H9 (cell line): ENCODE measurements at regions not wholly inside any gene's neighbourhood (a gene's known extent, or its start where the extent isn't known, plus 50 kb on each side); places are given as distances from the start of the nearest gene placed in this dataset.

Source experiments
- DNase-seq: peaks from one replicate; pipeline ENCODE4 v3.0.0-alpha.2; 2017
- H2AFZ ChIP-seq: one replicate; pipeline ENCODE4 v1.6.1; 2013; ENCODE audit warnings: mild to moderate bottlenecking, low read length, control low read depth, moderate library complexity
- H2AK5ac ChIP-seq: 2 replicates; pipeline ENCODE4 v1.6.1; 2013; ENCODE audit warnings: low read length, control low read depth, mixed read lengths; ENCODE audit not compliant: insufficient read length
- H2BK120ac ChIP-seq: one replicate; pipeline ENCODE4 v1.6.1; 2013; ENCODE audit warnings: low read depth, mild to moderate bottlenecking, low read length, control low read depth, inconsistent platforms; ENCODE audit not compliant: poor library complexity, severe bottlenecking
- H2BK12ac ChIP-seq: 2 replicates; pipeline ENCODE4 v1.6.1; 2013; ENCODE audit warnings: low read length, control low read depth, mixed read lengths, low read depth; ENCODE audit not compliant: insufficient read length
- H2BK15ac ChIP-seq: 2 replicates; pipeline ENCODE4 v1.6.1; 2013; ENCODE audit warnings: low read depth, low read length, control low read depth
- H2BK20ac ChIP-seq: one replicate; pipeline ENCODE4 v1.6.1; 2013; ENCODE audit warnings: low read depth, mild to moderate bottlenecking, low read length, control low read depth, inconsistent platforms; ENCODE audit not compliant: poor library complexity, severe bottlenecking
- H2BK5ac ChIP-seq: 2 replicates; pipeline ENCODE4 v1.6.1; 2013; ENCODE audit warnings: low read length, control low read depth, mixed read lengths; ENCODE audit not compliant: insufficient read length
- H3K14ac ChIP-seq: 2 replicates; pipeline ENCODE4 v1.6.1; 2013; ENCODE audit warnings: low read length, control low read depth; ENCODE audit not compliant: insufficient read depth
- H3K18ac ChIP-seq: 2 replicates; pipeline ENCODE4 v1.6.1; 2013; ENCODE audit warnings: low read depth, mild to moderate bottlenecking, mixed read lengths, low read length, control low read depth; ENCODE audit not compliant: insufficient read length
- H3K23ac ChIP-seq: 2 replicates; pipeline ENCODE4 v1.6.1; 2013; ENCODE audit warnings: low read length, control low read depth, mixed read lengths, low read depth; ENCODE audit not compliant: insufficient read length
- H3K23me2 ChIP-seq: 2 replicates; pipeline ENCODE4 v1.6.1; 2013; ENCODE audit warnings: low read depth, mild to moderate bottlenecking, mixed read lengths, low read length, control low read depth; ENCODE audit not compliant: insufficient read length, poor library complexity, severe bottlenecking
- H3K27ac ChIP-seq: 2 replicates; pipeline ENCODE4 v1.5.1; 2013; ENCODE audit warnings: low read length, control low read depth, mixed read lengths, low read depth; ENCODE audit not compliant: insufficient read length
- H3K27me3 ChIP-seq: 2 replicates; pipeline ENCODE4 v1.6.1; 2013; ENCODE audit warnings: low read length, control low read depth, inconsistent platforms; ENCODE audit not compliant: insufficient read depth
- H3K4ac ChIP-seq: 2 replicates; pipeline ENCODE4 v1.6.1; 2013; ENCODE audit warnings: low read depth, mild to moderate bottlenecking, control low read depth, inconsistent platforms, low read length, moderate library complexity
- H3K4me1 ChIP-seq: 2 replicates; pipeline ENCODE4 v1.6.1; 2013; ENCODE audit warnings: low read length, control low read depth, inconsistent platforms; ENCODE audit not compliant: insufficient read depth
- H3K4me2 ChIP-seq: 2 replicates; pipeline ENCODE4 v1.6.1; 2013; ENCODE audit warnings: low read length, control low read depth, mixed read lengths; ENCODE audit not compliant: insufficient read length, insufficient read depth
- H3K56ac ChIP-seq: 2 replicates; pipeline ENCODE4 v1.6.1; 2013; ENCODE audit warnings: low read depth, mild to moderate bottlenecking, mixed read lengths, low read length, control low read depth; ENCODE audit not compliant: insufficient read length
- H3K79me1 ChIP-seq: 2 replicates; pipeline ENCODE4 v1.6.1; 2013; ENCODE audit warnings: low read depth, mild to moderate bottlenecking, moderate library complexity, low read length, control low read depth, inconsistent platforms; ENCODE audit not compliant: insufficient read depth, poor library complexity, severe bottlenecking
- H3K79me2 ChIP-seq: 2 replicates; pipeline ENCODE4 v1.6.1; 2013; ENCODE audit warnings: low read length, control low read depth, inconsistent platforms; ENCODE audit not compliant: insufficient read depth
- H3K9ac ChIP-seq: 2 replicates; pipeline ENCODE4 v1.6.1; 2013; ENCODE audit warnings: low read length, control low read depth, mixed read lengths; ENCODE audit not compliant: insufficient read length; ENCODE audit errors: extremely low read depth
- H3K9me3 ChIP-seq: one replicate; pipeline ENCODE4 v1.6.1; 2013; ENCODE audit warnings: low read depth, low read length, inconsistent platforms; ENCODE audit not compliant: control insufficient read depth
- H3T11ph ChIP-seq: one replicate; pipeline ENCODE4 v1.6.1; 2013; ENCODE audit warnings: mild to moderate bottlenecking, low read length, control low read depth, inconsistent platforms
- H4K20me1 ChIP-seq: one replicate; pipeline ENCODE4 v1.6.1; 2013; ENCODE audit not compliant: control insufficient read depth, insufficient read length, insufficient read depth
- H4K5ac ChIP-seq: 2 replicates; pipeline ENCODE4 v1.6.1; 2013; ENCODE audit warnings: low read depth, mild to moderate bottlenecking, mixed read lengths, low read length, control low read depth; ENCODE audit not compliant: insufficient read length
- H4K8ac ChIP-seq: replicated peaks from 2 replicates; pipeline ENCODE4 v1.6.1; 2013; ENCODE audit warnings: low read length, control low read depth, mixed read lengths, low read depth; ENCODE audit not compliant: insufficient read length
- H4K91ac ChIP-seq: 2 replicates; pipeline ENCODE4 v1.6.1; 2013; ENCODE audit warnings: low read depth, mild to moderate bottlenecking, moderate library complexity, mixed read lengths, low read length, control low read depth; ENCODE audit not compliant: insufficient read length
- H3K27ac Mint-ChIP-seq, 3 experiments: 2 replicates in 2 of 3; 3 replicates in 1 of 3; pipeline ENCODE4 v1.8.0; 2020 to 2021; ENCODE audit warnings: mixed read lengths in 3 of 3, mild to moderate bottlenecking in 1 of 3, moderate library complexity in 1 of 3
- H3K27me3 Mint-ChIP-seq: 2 replicates; pipeline ENCODE4 v1.8.0; 2021; ENCODE audit warnings: low read depth, mild to moderate bottlenecking, moderate library complexity, mixed read lengths
- H3K36me3 Mint-ChIP-seq, 3 experiments: 2 replicates in 2 of 3; 3 replicates in 1 of 3; pipeline ENCODE4 v1.8.0; 2020 to 2021; ENCODE audit warnings: low read depth in 3 of 3, mixed read lengths in 3 of 3; ENCODE audit not compliant: insufficient read depth in 1 of 3
- H3K4me1 Mint-ChIP-seq, 2 experiments: 2 replicates each; pipeline ENCODE4 v1.8.0; 2020; ENCODE audit warnings: mixed read lengths in 2 of 2
- H3K4me3 Mint-ChIP-seq, 2 experiments: 2 replicates in 1 of 2; 3 replicates in 1 of 2; pipeline ENCODE4 v1.8.0; 2020 to 2021; ENCODE audit warnings: mild to moderate bottlenecking in 2 of 2, mixed read lengths in 2 of 2, moderate library complexity in 1 of 2
- H3K9me3 Mint-ChIP-seq, 2 experiments: 2 replicates in 1 of 2; 3 replicates in 1 of 2; pipeline ENCODE4 v1.8.0; 2020; ENCODE audit warnings: mild to moderate bottlenecking in 2 of 2, mixed read lengths in 2 of 2, moderate library complexity in 1 of 2
- CTCF ChIP-seq: fragments of 200-600 bp; sonication (generic); conservative IDR thresholded peaks from 3 replicates; pipeline ENCODE4 v1.8.0; 2021; ENCODE audit warnings: antibody characterized with exemption, mild to moderate bottlenecking
- WGBS: extraction: QIAGEN DNeasy Blood & Tissue Kit; methylation state at CpG from one replicate; pipeline ENCODE4 v1.1.7; 2013; ENCODE audit warnings: missing lambda C conversion rate, low lambda C conversion rate, mixed read lengths; ENCODE audit not compliant: insufficient read length; ENCODE audit errors: extremely low coverage; 5-methylcytosine and 5-hydroxymethylcytosine counted together

- H3K23ac ChIP-seq = no peak overlapping the region
- no peak overlapping the region for H3K18ac ChIP-seq
- Mint-ChIP-seq H3K4me1 (peaks cover 6 to 10% of the 10 kb centered on the region in 2 experiments; a peak in 3 of 4 replicates), H3K9me3 (no peaks in the 10 kb centered on the region), H3K4me3 (no peak overlapping the region), H3K27ac (no peak overlapping the region), H3K36me3 (no peaks in the 10 kb centered on the region), H3K27me3 (no peaks in the 10 kb centered on the region)
- H4K20me1 ChIP-seq = no peaks in the 10 kb centered on the region
- H2AK5ac ChIP-seq = no peak overlapping the region
- no peaks in the 10 kb centered on the region for H3K23me2 ChIP-seq
- no peak overlapping the region for H3T11ph ChIP-seq
- no peak overlapping the region for H3K27ac ChIP-seq
- H3K14ac ChIP-seq = no peak overlapping the region
- no peak for TF ChIP-seq CTCF
- no peaks in the 10 kb centered on the region for H3K79me1 ChIP-seq
- no peak overlapping the region for H4K5ac ChIP-seq
- H2BK120ac ChIP-seq = no peak overlapping the region
- no peaks in the 10 kb centered on the region for H3K79me2 ChIP-seq
- no peaks in the 10 kb centered on the region for H3K9me3 ChIP-seq
- H4K8ac ChIP-seq = no peak overlapping the region
- H4K91ac ChIP-seq = no peak overlapping the region
- H3K9ac ChIP-seq = no peak overlapping the region
- H3K4ac ChIP-seq = no peak overlapping the region
- no peak overlapping the region for H2BK15ac ChIP-seq
- no peak overlapping the region for H2BK20ac ChIP-seq
- no peaks in the 10 kb centered on the region for H3K27me3 ChIP-seq
- no peak overlapping the region for H3K4me2 ChIP-seq
- H2BK5ac ChIP-seq = no peak overlapping the region
- H2BK12ac ChIP-seq = no peak overlapping the region
- no peak for DNase-seq
- no peak overlapping the region for H3K56ac ChIP-seq
- H2AFZ ChIP-seq = no peak overlapping the region
- WGBS = no CpG with 5 or more reads among the region's 4 CpGs
- no peaks in the 10 kb centered on the region for H3K4me1 ChIP-seq
Measured at GRCh38 chr11:100581318-100581717, 105.8 kb upstream of the ARHGAP42 start.
